Gastroesophageal sphincter (tissue), 3 donors: ENCODE measurements at regions not wholly inside any gene's neighbourhood (a gene's known extent, or its start where the extent isn't known, plus 50 kb on each side); places are given as distances from the start of the nearest gene placed in this dataset.

ENCODE experiments used
- CTCF ChIP-seq, 4 experiments: fragments of 200-600 bp in 2 of 4; fragments of 450-650 bp in 2 of 4; sonication (generic) in 1 of 4; IDR thresholded peaks; one replicate each; pipeline ENCODE4 v1.5.1; 2017 to 2019; ENCODE audit warnings: antibody characterized with exemption in 4 of 4, mild to moderate bottlenecking in 2 of 4, moderate library complexity in 2 of 4
- POLR2A ChIP-seq, 2 donors: fragments of 450-650 bp; IDR thresholded peaks; one replicate each; pipeline ENCODE4 v1.6.1; 2017; ENCODE audit warnings: antibody characterized with exemption in 2 of 2, mild to moderate bottlenecking in 2 of 2, moderate library complexity in 1 of 2

- TF ChIP-seq CTCF (IDR thresholded peaks at IDR 0.05) (no peak), POLR2A (IDR thresholded peaks at IDR 0.05) (no peak)
These were observed 143.3 kb upstream of the GMNC start for GRCh38 chr3:191005790-191006189.
